GM23248 (cell line): ENCODE measurements at regions not wholly inside any gene's neighbourhood (a gene's known extent, or its start where the extent isn't known, plus 50 kb on each side); places are given as distances from the start of the nearest gene placed in this dataset.

Experiments used
- EZH2 ChIP-seq: fragments of 200-600 bp; sonication (generic); IDR thresholded peaks from 2 replicates; pipeline ENCODE4 v1.6.1; 2018; ENCODE audit warnings: antibody characterized with exemption, mild to moderate bottlenecking; ENCODE audit not compliant: insufficient read depth, poor library complexity, severe bottlenecking
- EZH2phosphoT487 ChIP-seq: fragments of 200-600 bp; sonication (generic); IDR thresholded peaks from 2 replicates; pipeline ENCODE4 v1.6.1; 2018; ENCODE audit warnings: antibody characterized with exemption, moderate library complexity, mild to moderate bottlenecking, low read depth; ENCODE audit not compliant: insufficient read depth

- TF ChIP-seq EZH2phosphoT487 (no peak), EZH2 (no peak)
Measured at GRCh38 chr4:124977045-124977444, 264.5 kb upstream of the ANKRD50 start.
